ENCODE measurements at regions not wholly inside any gene's neighbourhood (a gene's known extent, or its start where the extent isn't known, plus 50 kb on each side); places are given as distances from the start of the nearest gene placed in this dataset.
A peak's percentile ranks its signal among the peaks of the same experiment; 100 is the strongest.
"Not testable (repeated sequence)": the region's sequence is repeated elsewhere in the genome, so short reads cannot be mapped to it uniquely, and the experiment has no call there.

- DNase-seq: peak in 1 of 2 experiments; percentile 75
These were observed 105.8 kb upstream of the SPOPL start for GRCh38 chr2:138395565-138396306.

DNA sequence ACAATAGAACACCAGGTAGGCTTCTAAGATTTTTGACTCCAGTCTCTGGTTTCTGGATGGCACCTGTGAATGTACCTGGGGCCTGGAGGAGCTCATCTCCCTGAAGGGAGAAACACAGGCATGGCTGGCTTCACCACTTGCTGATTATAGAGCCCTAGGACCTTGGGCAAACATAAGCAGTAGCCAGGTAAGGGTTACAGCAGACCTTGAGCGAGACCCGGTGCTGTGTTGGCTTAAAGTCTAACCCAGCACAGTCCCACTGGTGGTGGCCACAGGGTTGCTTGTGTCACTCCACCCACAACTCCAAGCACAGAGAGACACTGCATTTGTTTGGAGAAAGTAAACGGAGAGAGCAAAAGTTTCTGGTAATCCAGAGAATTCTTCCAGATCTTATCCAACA lies 104.7 kb upstream of the SPOPL start:
- DNase-seq: no peak

- DNase-seq: no peak
These were observed 98.1 kb upstream of the SPOPL start for GRCh38 chr2:138403431-138403927.

DNA sequence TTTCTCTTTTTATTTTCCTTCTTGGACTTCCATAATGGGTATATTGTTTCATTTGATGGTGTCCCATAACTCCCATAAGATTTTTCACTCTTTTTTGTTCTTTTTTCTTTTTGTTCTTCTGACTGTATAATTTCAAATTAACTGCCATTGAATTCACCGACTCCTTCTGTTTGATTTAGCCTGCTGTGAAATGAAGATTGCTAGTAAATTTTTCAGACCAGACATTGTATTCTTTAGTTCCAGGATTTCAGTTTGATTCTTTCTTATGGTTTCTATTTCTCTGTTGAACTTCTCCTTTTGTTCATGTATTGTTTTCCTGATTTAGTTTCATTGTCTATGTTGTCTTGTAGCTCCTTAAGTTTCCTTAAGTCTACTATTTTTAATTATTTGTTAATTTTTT lies 87.6 kb upstream of the SPOPL start:
- DNase-seq: no peak

- DNase-seq: no peak
These were observed 85.6 kb upstream of the SPOPL start for GRCh38 chr2:138415985-138416384.

DNA sequence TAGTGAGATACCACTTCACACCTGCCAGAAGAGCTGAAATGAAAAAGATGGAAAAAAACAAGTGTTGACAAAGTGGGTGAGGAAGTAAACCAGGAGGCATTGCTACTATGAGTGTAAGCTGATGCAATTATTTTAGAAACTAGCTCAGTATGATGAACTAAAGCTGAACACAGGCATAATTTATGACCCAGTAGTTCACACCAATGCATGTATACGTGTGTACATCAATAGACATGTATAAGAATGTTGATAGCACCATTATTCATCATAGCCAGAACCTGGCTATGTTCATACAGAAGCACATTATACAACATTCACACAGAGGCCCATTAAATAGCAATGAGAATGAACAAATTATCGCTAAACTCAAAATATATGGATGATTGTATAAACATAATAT lies 83.1 kb upstream of the SPOPL start:
- DNase-seq: no peak

DNA sequence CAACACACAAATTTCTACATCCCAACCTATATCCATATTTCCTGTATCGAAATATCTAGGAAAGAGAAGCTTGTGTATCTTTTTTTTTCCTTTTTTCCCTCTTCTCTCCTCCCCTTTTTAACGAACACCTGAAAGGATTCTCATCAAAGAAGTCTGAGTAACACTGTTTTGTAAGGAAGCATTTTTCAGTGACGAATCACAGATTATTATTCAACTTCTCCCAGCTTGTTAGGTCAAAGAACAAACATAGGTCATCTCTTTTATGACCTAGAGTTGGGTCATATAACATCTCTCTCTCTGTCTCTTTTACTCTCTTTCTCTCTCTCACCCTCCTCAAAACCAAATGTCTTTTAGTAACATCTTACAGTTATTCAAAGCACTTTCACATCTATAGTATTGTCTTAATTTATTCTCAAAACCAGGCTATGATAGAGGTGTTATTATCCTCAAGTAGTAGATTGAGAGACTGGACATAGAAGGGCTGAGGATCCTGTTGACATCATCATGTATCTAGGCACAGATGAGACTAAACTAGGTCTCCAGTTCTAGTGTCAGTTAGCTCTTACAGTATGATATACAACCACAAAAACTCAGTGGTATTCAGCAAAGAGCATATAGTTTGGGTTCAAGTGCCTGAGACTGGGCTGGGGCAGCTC lies 80.1 kb upstream of the SPOPL start:
- no peak for DNase-seq

DNA sequence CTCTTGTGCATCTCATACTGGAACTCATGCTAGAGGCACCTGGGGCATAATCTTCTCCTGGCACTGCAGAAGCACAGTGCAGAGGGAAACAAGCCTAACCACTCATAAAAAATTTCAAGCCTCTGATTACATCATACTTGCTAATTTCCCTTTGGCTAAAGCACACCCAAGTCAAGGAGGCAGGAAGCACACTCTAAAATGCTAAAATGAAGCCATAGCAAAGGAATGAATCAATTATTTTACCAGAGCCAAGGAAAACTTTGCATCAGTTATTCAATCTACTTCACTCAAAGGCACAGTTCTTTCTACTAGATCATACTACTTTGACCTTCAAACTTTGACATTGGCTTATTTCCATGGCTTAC lies 79.6 kb upstream of the SPOPL start:
- peak in 1 of 2 experiments; percentile 7 for DNase-seq

- no peak for DNase-seq
These were observed 78.4 kb upstream of the SPOPL start for GRCh38 chr2:138423198-138423597.

DNA sequence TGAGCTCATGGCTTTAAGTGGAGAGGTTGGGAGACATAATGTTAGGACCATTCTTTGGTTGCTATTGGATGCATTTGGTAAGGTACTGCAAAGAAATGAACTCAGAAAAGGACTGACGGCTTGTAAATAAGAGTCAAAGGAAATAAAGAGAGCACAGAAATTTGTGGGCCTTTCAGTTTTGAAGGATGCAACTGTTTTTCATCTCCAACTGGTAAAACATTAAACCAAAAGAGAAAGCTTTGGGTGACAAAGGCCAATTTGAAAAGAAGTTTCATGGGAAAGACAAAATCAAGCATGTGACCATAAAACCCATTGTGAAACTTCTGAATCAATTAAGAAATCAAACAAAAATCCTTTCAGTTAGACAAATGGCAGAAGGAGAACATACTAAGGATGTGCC lies 77.8 kb upstream of the SPOPL start:
- no peak for DNase-seq

GRCh38 chr2:138424436-138425140 lies 77.0 kb upstream of the SPOPL start:
- DNase-seq: no peak

- DNase-seq: not testable (repeated sequence)
These were observed 75.5 kb upstream of the SPOPL start for GRCh38 chr2:138426116-138426515.

DNA sequence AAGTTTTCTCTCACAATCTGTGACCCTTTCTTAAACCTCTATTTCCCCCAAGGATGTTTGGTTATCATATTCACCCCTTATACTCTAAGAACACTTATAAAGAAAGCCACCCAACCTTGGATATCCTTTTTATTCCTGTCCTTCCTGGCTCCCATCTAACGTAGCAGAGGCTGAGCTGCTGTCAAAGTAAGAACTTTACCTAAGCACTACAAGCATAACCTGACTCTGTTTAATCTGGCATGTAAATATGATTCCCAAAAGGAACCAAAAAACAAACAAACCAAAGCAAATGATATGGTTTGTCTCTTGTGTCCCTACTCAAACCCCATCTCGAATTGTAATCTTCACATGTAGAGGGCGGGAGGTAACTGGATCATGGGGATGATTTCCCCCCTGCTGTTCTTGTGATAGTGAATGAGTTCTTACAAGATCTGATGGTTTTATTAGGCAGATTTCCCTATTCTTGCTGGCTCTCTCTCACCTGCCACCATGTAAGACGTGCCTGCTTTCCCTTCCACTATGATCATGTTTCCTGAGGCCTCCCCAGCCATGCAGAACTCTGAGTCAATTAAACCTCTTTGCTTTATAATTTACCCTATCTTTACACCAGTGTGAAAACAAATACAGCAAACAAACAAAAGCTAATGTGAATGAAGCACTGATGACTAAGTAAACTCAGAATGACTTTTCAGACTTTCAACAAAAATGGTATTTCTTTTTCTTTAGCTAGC lies 72.7 kb upstream of the SPOPL start:
- DNase-seq: no peak

GRCh38 chr2:138430181-138430580 lies 71.4 kb upstream of the SPOPL start:
- no peak for DNase-seq

- DNase-seq: no peak
These were observed 68.6 kb upstream of the SPOPL start for GRCh38 chr2:138432971-138433370.

- peak; percentile 5 to 48 for DNase-seq
These were observed 67.3 kb upstream of the SPOPL start for GRCh38 chr2:138433995-138434951.

- no peak for DNase-seq
These were observed 65.9 kb upstream of the SPOPL start for GRCh38 chr2:138435701-138436100.

DNA sequence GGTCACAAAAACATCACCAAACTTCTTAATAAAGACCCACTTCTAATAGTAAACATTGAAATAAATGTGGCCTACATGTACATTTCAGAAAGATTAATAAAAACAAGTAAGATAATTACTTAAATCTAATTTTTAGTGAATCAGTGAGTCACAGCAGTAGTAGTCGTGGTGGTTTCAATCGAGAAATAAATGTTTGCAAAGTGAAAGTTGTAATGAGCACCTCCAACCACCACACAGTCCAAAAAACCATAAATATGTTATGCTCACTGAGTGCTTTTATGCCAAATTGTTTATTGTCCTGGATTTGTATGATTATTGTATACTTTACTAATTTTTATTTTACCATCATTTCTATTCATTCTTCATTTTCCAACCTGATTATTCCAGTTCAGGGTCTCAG lies 61.8 kb upstream of the SPOPL start:
- DNase-seq: no peak

GRCh38 chr2:138440759-138441158 lies 60.8 kb upstream of the SPOPL start:
- no peak for DNase-seq

DNA sequence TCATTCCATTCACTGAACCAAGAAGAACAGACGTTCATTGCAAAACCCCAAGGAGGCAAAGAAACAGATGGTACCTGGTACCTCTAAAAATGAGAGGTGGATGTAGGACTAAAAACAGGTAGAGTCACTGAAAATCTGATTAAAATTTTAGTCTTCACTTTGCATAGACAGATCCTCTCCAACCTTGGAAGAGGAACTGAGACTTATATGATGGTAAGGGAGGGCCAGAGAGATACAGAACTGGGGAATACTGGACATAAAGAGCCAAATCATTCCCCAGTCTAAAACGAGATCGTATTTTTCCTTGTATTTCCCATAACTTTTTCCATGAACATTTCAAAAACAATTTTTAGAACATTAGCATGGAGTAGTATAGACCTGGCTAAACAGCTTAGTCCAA lies 59.7 kb upstream of the SPOPL start:
- no peak for DNase-seq

GRCh38 chr2:138444411-138444810 lies 57.2 kb upstream of the SPOPL start:
- DNase-seq: peak in 1 of 2 experiments; percentile 45

GRCh38 chr2:138445227-138445626 lies 56.3 kb upstream of the SPOPL start:
- DNase-seq: no peak
